SK-N-SH treated with all-trans-retinoic acid at 6 μM for 48 hours (cell line): ENCODE measurements at regions not wholly inside any gene's neighbourhood (a gene's known extent, or its start where the extent isn't known, plus 50 kb on each side); places are given as distances from the start of the nearest gene placed in this dataset.

Experiments used
- ATAC-seq: fragments of 200-7000 bp; cut with Tn5 transposase; 3 replicates; pipeline ENCODE4 v1.9.1; 2020; ENCODE audit warnings: mild to moderate bottlenecking, moderate library complexity
- ARNTL ChIP-seq: fragments of 450-650 bp; formaldehyde crosslinking; IDR thresholded peaks from 2 replicates; pipeline ENCODE4 v1.5.0; 2020; ENCODE audit warnings: low read depth, mild to moderate bottlenecking, moderate library complexity, borderline replicate concordance
- CSDC2 ChIP-seq: fragments of 250-450 bp; sonication (Bioruptor Pico); IDR thresholded peaks from 2 replicates; pipeline ENCODE4 v1.5.0; 2020; ENCODE audit warnings: mild to moderate bottlenecking, moderate library complexity
- ESRRG ChIP-seq: fragments of 250-450 bp; sonication (Bioruptor Pico); IDR thresholded peaks from 2 replicates; pipeline ENCODE4 v1.6.1; 2021; ENCODE audit warnings: mild to moderate bottlenecking
- GLIS3 ChIP-seq: fragments of 250-450 bp; sonication (Bioruptor Pico); IDR thresholded peaks from 2 replicates; pipeline ENCODE4 v1.5.0; 2020; ENCODE audit warnings: mild to moderate bottlenecking, moderate library complexity
- ISL1 ChIP-seq: fragments of 250-450 bp; sonication (Bioruptor Pico); IDR thresholded peaks from 2 replicates; pipeline ENCODE4 v2.1.2; 2022; ENCODE audit warnings: mild to moderate bottlenecking, moderate library complexity
- OSR1 ChIP-seq: fragments of 250-450 bp; sonication (Bioruptor Pico); IDR thresholded peaks from 2 replicates; pipeline ENCODE4 v1.8.0; 2022; ENCODE audit warnings: moderate library complexity, mild to moderate bottlenecking, inconsistent platforms
- PPARA ChIP-seq: fragments of 250-450 bp; sonication (Bioruptor Pico); IDR thresholded peaks from 2 replicates; pipeline ENCODE4 v1.5.0; 2020; ENCODE audit warnings: mild to moderate bottlenecking, borderline replicate concordance
- RARB ChIP-seq: fragments of 250-450 bp; sonication (Bioruptor Pico); IDR thresholded peaks from 2 replicates; pipeline ENCODE4 v1.8.0; 2021; ENCODE audit warnings: mild to moderate bottlenecking, moderate library complexity
- SNAI2 ChIP-seq: fragments of 250-450 bp; sonication (Bioruptor Pico); IDR thresholded peaks from 2 replicates; pipeline ENCODE4 v1.5.0; 2020; ENCODE audit warnings: mild to moderate bottlenecking, moderate library complexity
- TCF4 ChIP-seq: fragments of 250-450 bp; sonication (Bioruptor Pico); IDR thresholded peaks from 2 replicates; pipeline ENCODE4 v1.8.0; 2021; ENCODE audit warnings: mild to moderate bottlenecking, moderate library complexity, borderline replicate concordance
- TOX ChIP-seq: fragments of 250-450 bp; sonication (Bioruptor Pico); IDR thresholded peaks from 2 replicates; pipeline ENCODE4 v1.8.0; 2021; ENCODE audit warnings: mild to moderate bottlenecking, moderate library complexity, borderline replicate concordance
- ZC3H10 ChIP-seq: fragments of 250-450 bp; sonication (Bioruptor Pico); IDR thresholded peaks from 2 replicates; pipeline ENCODE4 v1.5.1; 2021; ENCODE audit warnings: mild to moderate bottlenecking, moderate library complexity
- ZFP3 ChIP-seq: fragments of 250-450 bp; sonication (Bioruptor Pico); IDR thresholded peaks from 2 replicates; pipeline ENCODE4 v1.5.0; 2020; ENCODE audit warnings: mild to moderate bottlenecking, moderate library complexity
- ZFP30 ChIP-seq: fragments of 450-650 bp; formaldehyde crosslinking; IDR thresholded peaks from 2 replicates; pipeline ENCODE4 v1.5.0; 2022; ENCODE audit warnings: mild to moderate bottlenecking, moderate library complexity
- ZNF565 ChIP-seq: fragments of 450-650 bp; formaldehyde crosslinking; conservative IDR thresholded peaks from 2 replicates; pipeline ENCODE4 v1.5.0; 2020; ENCODE audit warnings: low read depth, mild to moderate bottlenecking, moderate library complexity
- ZNF70 ChIP-seq: fragments of 450-650 bp; formaldehyde crosslinking; IDR thresholded peaks from 2 replicates; pipeline ENCODE4 v1.5.0; 2020; ENCODE audit warnings: mild to moderate bottlenecking, moderate library complexity
- ZNF8 ChIP-seq: fragments of 450-650 bp; formaldehyde crosslinking; IDR thresholded peaks from 2 replicates; pipeline ENCODE4 v1.5.0; 2020; ENCODE audit warnings: mild to moderate bottlenecking, moderate library complexity
- TF ChIP-seq, protein P1 (sequence below): fragments of 250-450 bp; sonication (Bioruptor Pico); IDR thresholded peaks from 2 replicates; pipeline ENCODE4 v1.5.1; 2020; ENCODE audit warnings: low read depth, mild to moderate bottlenecking, moderate library complexity
- TF ChIP-seq, protein P2 (sequence below): fragments of 250-450 bp; sonication (Bioruptor Pico); IDR thresholded peaks from 2 replicates; pipeline ENCODE4 v1.8.0; 2020; ENCODE audit warnings: mild to moderate bottlenecking, moderate library complexity, borderline replicate concordance
- TF ChIP-seq, protein P3 (sequence below): fragments of 250-450 bp; sonication (Bioruptor Pico); IDR thresholded peaks from 2 replicates; pipeline ENCODE4 v1.5.1; 2021; ENCODE audit warnings: mild to moderate bottlenecking, moderate library complexity
- TF ChIP-seq, protein P4 (sequence below): fragments of 250-450 bp; sonication (Bioruptor Pico); IDR thresholded peaks from 2 replicates; pipeline ENCODE4 v1.8.0; 2021; ENCODE audit warnings: low read depth, mild to moderate bottlenecking, moderate library complexity, borderline replicate concordance
- TF ChIP-seq, protein P5 (sequence below): fragments of 250-450 bp; sonication (Bioruptor Pico); IDR thresholded peaks from 2 replicates; pipeline ENCODE4 v1.5.0; 2020; ENCODE audit warnings: mild to moderate bottlenecking, moderate library complexity

DNA sequence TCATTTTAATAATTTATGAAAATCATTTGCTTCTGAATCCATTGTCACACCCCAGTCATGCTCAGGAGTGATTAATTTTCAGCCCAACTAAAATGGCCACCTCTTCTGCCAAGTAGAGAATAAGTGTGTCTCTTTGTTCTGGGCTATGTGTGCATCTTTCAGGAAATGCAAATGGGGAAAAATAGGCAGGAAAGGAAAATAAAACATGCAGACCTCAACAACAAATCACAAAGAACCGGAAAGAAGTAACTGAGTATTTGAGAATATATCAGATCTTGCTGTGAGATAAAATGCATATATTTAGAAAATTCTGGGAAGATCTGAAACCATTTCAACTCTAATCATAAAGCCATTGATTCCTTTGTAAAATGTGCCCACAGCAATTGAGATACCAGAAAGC is 763.9 kb downstream of the GALC start (continued):
- TF ChIP-seq, protein P1, sequence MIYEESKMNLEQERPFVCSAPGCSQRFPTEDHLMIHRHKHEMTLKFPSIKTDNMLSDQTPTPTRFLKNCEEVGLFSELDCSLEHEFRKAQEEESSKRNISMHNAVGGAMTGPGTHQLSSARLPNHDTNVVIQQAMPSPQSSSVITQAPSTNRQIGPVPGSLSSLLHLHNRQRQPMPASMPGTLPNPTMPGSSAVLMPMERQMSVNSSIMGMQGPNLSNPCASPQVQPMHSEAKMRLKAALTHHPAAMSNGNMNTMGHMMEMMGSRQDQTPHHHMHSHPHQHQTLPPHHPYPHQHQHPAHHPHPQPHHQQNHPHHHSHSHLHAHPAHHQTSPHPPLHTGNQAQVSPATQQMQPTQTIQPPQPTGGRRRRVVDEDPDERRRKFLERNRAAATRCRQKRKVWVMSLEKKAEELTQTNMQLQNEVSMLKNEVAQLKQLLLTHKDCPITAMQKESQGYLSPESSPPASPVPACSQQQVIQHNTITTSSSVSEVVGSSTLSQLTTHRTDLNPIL (CRISPR knock-in tag) = no peak

DNA sequence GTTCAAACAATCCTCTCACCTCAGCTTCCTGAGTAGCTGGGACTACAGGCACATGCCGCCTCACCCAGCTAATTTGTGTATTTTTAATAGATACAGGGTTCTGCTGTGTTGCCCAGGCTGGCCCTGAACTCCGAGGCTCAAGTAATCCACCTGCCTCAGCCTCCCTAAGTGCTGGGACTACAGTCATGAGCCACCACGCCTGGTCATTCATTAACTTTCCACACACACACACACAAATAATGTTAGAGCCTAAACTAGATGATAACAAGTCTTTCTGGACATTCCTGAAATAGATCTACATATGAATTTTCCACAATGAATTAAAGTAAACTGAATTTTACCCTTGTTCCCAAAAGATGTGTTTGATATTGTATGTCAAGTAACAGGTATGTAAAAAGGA is 776.0 kb downstream of the GALC start:
- TF ChIP-seq OSR1 (CRISPR knock-in tag) (no peak), ZNF70 (CRISPR knock-in tag) (no peak), ZNF565 (CRISPR knock-in tag) (no peak), TCF4 (CRISPR knock-in tag) (no peak), ESRRG (CRISPR knock-in tag) (no peak), ARNTL (CRISPR knock-in tag) (no peak), ZFP30 (CRISPR knock-in tag) (no peak), GLIS3 (CRISPR knock-in tag) (no peak), ISL1 (CRISPR knock-in tag) (no peak)
- TF ChIP-seq, protein P2, sequence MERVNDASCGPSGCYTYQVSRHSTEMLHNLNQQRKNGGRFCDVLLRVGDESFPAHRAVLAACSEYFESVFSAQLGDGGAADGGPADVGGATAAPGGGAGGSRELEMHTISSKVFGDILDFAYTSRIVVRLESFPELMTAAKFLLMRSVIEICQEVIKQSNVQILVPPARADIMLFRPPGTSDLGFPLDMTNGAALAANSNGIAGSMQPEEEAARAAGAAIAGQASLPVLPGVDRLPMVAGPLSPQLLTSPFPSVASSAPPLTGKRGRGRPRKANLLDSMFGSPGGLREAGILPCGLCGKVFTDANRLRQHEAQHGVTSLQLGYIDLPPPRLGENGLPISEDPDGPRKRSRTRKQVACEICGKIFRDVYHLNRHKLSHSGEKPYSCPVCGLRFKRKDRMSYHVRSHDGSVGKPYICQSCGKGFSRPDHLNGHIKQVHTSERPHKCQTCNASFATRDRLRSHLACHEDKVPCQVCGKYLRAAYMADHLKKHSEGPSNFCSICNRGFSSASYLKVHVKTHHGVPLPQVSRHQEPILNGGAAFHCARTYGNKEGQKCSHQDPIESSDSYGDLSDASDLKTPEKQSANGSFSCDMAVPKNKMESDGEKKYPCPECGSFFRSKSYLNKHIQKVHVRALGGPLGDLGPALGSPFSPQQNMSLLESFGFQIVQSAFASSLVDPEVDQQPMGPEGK (CRISPR knock-in tag) = no peak
- TF ChIP-seq, protein P1 (CRISPR knock-in tag) = no peak
- no peak for ATAC-seq

DNA sequence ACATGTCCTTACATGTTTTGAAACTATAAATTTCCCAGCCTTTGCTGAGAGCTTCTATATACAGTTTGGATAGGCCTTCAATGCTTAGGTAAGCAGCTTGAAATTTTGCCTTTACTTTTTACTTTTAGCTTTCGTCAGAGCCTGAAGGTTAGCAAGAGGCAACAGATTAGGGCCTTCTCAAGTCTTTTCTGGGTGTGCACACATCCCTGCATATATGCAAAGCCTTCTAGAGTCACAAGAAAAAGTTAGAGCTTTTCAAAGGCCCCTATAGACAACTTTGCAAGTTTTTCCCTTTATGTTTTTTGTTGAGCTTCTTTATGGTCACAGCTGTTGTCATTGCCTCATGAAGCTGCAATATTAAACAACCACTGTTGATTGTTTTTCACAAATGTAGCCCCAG is 778.4 kb downstream of the GALC start:
- TF ChIP-seq ESRRG (CRISPR knock-in tag) = no peak
- no peak for TF ChIP-seq ZNF565 (CRISPR knock-in tag)
- TF ChIP-seq ZC3H10 = no peak
- no peak for TF ChIP-seq ISL1 (CRISPR knock-in tag)
- ATAC-seq = no peak

DNA sequence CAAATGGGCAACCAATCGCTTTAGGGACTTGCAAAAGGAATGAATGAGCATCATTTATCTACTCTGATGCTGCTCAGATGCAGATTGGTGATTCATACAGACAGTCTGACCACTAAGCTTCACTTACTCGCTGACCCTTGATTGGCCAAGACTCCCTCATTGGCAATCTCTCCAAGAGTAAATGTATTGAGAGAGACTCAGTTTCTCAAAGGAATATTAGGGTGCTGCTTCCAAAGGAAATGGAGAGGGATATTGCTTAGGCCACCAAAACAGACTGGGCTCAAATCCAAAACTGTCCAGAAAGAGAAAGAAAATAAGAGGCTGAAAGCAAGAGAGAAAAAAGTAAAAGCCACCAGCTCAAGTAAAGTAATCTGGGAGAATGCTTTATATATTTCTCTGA is 785.2 kb downstream of the GALC start:
- no peak for ATAC-seq
- TF ChIP-seq ZNF8 (CRISPR knock-in tag) (no peak), GLIS3 (CRISPR knock-in tag) (no peak), CSDC2 (CRISPR knock-in tag) (no peak), TCF4 (CRISPR knock-in tag) (no peak), ISL1 (CRISPR knock-in tag) (no peak), ZFP30 (CRISPR knock-in tag) (no peak), ZNF70 (CRISPR knock-in tag) (no peak), ZNF565 (CRISPR knock-in tag) (no peak), OSR1 (CRISPR knock-in tag) (no peak)
- TF ChIP-seq, protein P3, sequence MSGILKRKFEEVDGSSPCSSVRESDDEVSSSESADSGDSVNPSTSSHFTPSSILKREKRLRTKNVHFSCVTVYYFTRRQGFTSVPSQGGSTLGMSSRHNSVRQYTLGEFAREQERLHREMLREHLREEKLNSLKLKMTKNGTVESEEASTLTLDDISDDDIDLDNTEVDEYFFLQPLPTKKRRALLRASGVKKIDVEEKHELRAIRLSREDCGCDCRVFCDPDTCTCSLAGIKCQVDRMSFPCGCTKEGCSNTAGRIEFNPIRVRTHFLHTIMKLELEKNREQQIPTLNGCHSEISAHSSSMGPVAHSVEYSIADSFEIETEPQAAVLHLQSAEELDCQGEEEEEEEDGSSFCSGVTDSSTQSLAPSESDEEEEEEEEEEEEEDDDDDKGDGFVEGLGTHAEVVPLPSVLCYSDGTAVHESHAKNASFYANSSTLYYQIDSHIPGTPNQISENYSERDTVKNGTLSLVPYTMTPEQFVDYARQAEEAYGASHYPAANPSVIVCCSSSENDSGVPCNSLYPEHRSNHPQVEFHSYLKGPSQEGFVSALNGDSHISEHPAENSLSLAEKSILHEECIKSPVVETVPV (CRISPR knock-in tag) = no peak
- TF ChIP-seq, protein P4, sequence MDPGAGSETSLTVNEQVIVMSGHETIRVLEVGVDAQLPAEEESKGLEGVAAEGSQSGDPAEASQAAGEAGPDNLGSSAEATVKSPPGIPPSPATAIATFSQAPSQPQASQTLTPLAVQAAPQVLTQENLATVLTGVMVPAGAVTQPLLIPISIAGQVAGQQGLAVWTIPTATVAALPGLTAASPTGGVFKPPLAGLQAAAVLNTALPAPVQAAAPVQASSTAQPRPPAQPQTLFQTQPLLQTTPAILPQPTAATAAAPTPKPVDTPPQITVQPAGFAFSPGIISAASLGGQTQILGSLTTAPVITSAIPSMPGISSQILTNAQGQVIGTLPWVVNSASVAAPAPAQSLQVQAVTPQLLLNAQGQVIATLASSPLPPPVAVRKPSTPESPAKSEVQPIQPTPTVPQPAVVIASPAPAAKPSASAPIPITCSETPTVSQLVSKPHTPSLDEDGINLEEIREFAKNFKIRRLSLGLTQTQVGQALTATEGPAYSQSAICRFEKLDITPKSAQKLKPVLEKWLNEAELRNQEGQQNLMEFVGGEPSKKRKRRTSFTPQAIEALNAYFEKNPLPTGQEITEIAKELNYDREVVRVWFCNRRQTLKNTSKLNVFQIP (CRISPR knock-in tag) = no peak

DNA sequence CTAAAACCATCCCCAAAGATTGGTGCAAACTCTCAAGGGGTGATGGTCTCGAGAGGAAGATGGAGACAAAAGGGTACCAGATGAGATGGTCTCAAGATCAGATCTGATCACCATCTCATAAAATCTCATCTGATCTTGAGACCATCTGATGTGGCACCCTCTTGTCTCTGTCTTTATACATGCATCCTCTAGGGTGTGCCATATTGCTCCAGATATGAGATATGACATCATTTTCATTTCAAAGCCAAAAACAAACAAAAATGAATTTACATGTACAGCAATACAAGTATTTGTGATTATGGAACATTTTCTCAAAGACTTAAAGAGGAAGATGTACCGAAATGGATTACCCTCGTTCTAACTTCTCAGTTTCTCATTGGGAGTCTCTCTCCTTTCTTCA is 787.2 kb downstream of the GALC start:
- no peak for ATAC-seq
- TF ChIP-seq, protein P5, sequence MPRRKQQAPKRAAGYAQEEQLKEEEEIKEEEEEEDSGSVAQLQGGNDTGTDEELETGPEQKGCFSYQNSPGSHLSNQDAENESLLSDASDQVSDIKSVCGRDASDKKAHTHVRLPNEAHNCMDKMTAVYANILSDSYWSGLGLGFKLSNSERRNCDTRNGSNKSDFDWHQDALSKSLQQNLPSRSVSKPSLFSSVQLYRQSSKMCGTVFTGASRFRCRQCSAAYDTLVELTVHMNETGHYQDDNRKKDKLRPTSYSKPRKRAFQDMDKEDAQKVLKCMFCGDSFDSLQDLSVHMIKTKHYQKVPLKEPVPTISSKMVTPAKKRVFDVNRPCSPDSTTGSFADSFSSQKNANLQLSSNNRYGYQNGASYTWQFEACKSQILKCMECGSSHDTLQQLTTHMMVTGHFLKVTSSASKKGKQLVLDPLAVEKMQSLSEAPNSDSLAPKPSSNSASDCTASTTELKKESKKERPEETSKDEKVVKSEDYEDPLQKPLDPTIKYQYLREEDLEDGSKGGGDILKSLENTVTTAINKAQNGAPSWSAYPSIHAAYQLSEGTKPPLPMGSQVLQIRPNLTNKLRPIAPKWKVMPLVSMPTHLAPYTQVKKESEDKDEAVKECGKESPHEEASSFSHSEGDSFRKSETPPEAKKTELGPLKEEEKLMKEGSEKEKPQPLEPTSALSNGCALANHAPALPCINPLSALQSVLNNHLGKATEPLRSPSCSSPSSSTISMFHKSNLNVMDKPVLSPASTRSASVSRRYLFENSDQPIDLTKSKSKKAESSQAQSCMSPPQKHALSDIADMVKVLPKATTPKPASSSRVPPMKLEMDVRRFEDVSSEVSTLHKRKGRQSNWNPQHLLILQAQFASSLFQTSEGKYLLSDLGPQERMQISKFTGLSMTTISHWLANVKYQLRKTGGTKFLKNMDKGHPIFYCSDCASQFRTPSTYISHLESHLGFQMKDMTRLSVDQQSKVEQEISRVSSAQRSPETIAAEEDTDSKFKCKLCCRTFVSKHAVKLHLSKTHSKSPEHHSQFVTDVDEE (CRISPR knock-in tag) = no peak
- no peak for TF ChIP-seq TOX (CRISPR knock-in tag)
- no peak for TF ChIP-seq GLIS3 (CRISPR knock-in tag)
- no peak for TF ChIP-seq ZNF70 (CRISPR knock-in tag)
- TF ChIP-seq ZFP3 = no peak
- TF ChIP-seq ESRRG (CRISPR knock-in tag) = no peak
- TF ChIP-seq OSR1 (CRISPR knock-in tag) = no peak
- no peak for TF ChIP-seq CSDC2 (CRISPR knock-in tag)
- TF ChIP-seq RARB (CRISPR knock-in tag) = no peak
- TF ChIP-seq ARNTL (CRISPR knock-in tag) = no peak
- no peak for TF ChIP-seq SNAI2
- TF ChIP-seq, protein P4 (CRISPR knock-in tag) = no peak
- TF ChIP-seq PPARA (CRISPR knock-in tag) = no peak
